ENCODE measurements at regions not wholly inside any gene's neighbourhood (a gene's known extent, or its start where the extent isn't known, plus 50 kb on each side); places are given as distances from the start of the nearest gene placed in this dataset.

GRCh38 chr12:27162229-27162537 is 79.8 kb upstream of the C12orf71 start:
- TF ChIP-seq CTCF (IDR thresholded peaks at IDR 0.05 in 8 of 11, conservative IDR thresholded peaks at IDR 0.05 in 3 of 11) (no peak), POLR2A (IDR thresholded peaks at IDR 0.05) (no peak)
